NCI-H446 (cell line): ENCODE measurements at regions not wholly inside any gene's neighbourhood (a gene's known extent, or its start where the extent isn't known, plus 50 kb on each side); places are given as distances from the start of the nearest gene placed in this dataset.

ENCODE experiments used
- DNase-seq, 2 experiments: peaks; one replicate each; lab custom pipeline; 2025; lab: John Stamatoyannopoulos, UW

DNA sequence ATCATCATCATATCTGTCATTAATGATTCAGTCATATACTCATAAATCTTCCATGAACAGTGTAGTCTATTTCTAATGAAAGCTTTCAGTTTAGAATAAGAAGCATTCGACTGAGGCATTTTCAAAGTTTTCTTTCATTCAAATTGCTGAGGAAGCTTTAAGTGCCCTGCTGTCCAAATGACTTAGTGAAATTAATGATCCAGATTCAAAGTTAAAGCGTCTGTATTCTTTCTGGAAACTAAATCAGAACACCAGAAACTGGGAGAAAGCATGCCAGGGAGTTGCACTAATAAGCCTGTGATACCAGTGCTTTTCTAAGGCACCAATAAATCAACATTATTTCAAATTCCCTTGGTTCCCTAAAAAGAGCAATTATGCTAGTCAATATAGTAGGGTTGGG lies 367.8 kb upstream of the ANO5 start:
- no peak for DNase-seq

DNA sequence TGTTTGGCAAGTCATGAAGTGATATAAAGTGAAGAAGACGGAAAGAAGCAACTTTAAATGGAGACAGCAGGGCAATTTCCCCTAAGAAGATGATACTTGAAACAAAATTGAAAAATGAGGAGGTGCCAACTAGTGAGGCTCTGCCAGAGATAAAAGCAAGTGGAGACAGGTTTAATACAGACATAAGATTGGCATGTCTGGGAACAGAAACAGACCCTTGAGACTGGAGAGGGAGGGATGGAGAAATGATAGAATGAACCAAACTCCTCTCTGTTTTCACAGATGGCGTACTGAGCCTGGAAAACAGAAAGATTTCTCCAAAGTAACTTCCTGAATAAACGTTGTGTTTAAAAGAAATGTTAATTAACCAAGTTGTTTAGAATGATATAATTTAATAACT lies 354.5 kb upstream of the ANO5 start:
- peak; percentile 5 to 46 for DNase-seq

DNA sequence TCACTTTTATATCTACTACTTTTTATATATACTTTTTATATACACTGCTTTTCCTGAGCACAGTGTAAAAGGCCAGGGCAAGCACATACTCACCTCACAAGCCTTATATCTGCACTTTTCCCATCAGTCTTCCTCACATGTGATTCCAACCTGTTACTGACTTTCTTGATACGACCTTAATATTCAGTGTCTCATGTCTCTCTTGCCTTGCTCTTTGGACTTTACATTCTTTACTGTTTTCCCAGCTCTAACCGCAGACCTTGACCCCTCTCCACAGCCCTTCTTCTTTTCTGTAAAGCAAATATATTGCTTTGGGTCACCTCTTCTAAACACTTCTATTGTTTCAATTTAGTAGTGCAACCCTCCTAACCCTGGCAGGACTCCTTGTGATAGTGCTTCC lies 353.1 kb upstream of the ANO5 start:
- no peak for DNase-seq

DNA sequence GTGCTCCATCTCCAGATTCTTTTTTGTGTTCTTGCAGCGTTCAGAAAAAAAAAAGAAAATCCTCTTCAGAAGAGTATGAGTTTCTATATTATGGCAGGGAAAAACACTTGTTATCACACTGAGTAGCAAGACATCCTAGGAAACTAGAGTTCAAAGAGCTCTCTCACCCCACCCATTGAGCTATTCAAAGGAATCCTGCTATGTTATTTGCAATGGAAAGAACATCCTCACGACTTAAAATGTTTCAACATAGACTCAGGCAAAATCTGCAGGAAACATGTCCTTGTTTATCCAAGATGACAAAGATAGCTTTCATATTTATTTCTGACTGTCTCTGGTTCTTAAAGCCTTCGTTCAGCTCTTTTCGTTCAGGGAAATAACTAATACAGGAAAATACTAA lies 331.6 kb upstream of the ANO5 start:
- DNase-seq = no peak

DNA sequence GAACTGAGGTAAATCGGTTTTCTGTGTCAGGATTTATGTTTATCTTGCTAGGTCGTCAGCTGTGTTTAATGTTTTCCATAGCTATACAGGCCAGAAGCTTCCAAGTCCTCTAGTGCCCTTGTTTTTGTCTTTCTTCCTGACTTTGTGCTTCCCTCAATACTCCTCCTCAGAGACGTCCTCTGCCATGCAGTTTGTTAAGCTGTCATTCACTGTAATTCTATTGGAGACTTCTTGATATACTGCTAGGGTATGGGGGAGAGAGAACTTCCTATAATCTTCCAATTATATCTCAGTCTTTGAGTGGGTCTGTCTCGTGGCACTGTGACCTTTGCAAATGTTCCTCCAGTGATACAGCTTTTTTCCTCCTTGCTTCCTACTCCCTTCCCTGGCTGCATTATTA lies 327.3 kb upstream of the ANO5 start:
- no peak for DNase-seq

DNA sequence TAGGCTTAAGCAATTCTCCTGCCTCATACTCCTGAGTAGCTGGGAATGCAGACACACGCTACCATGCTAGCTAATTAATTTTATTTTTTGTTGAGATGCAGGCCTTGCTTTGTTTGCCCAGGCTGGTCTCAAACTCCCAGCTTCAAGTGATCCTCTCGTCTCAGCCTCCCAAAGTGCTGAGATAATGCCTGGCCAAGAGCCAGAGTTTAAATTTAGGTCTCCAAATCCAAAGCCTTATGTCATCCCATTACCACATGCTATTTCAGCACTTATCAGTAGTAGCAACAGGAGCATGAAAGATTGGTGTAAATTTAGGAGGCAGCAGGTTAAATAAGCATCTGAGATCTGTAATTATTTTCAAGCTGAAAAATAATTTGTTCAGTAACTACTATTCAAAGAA lies 326.1 kb upstream of the ANO5 start:
- peak; percentile 26 to 69 for DNase-seq

DNA sequence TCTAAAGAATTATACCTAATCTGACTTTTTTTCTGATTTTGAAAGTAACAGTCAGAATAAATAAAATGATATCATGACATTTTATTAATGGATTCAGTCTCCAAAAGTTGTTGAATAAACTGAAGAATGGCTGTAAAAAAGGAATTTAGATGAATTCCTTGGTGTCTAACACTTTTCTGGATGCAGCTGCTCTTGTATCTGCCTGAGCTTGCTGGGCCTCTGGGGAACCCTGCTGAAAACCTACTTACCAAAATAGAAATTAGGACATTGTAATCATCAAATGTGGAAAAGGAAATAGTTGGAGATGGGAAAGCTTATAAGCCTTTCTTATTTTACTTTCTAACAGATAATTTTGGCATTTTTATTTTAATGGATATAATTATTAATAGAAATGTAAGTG lies 315.7 kb upstream of the ANO5 start:
- DNase-seq = no peak

DNA sequence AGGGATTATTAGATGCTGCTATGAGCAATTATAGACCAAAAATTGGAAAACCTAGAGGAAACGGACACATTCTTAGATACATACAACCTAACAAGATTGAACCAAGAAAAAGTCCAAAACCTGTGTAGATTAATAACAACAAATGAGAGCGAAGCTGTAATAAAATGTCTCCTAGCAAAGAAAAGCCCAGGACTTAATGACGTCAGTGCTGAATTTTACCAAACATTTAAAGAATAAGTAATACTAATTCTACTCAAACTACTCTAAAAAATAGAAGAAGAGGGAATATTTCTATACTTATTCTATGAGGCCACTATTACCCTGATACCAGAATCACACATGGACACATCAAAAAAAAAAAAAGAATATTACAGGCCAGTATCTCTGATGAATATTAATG lies 309.5 kb upstream of the ANO5 start:
- DNase-seq = no peak

DNA sequence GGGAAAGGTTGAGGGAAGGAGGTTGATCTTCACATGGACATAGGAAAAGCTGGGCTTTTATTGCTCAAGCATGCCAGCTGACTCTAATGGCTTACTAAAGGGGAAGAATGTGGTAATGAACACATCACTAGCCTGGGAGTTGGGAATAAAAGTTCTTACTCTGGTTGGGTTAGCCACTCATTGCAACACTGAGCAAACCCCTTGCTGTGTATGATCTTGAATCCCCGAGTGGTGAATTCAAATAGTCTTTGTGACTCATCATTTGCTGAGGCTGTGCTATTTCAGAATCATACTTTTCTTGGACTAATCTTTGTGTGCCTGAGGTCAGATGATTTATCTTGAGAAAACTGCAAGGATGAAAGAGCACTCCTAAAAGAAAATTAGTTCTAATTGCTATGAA lies 304.1 kb upstream of the ANO5 start:
- no peak for DNase-seq

DNA sequence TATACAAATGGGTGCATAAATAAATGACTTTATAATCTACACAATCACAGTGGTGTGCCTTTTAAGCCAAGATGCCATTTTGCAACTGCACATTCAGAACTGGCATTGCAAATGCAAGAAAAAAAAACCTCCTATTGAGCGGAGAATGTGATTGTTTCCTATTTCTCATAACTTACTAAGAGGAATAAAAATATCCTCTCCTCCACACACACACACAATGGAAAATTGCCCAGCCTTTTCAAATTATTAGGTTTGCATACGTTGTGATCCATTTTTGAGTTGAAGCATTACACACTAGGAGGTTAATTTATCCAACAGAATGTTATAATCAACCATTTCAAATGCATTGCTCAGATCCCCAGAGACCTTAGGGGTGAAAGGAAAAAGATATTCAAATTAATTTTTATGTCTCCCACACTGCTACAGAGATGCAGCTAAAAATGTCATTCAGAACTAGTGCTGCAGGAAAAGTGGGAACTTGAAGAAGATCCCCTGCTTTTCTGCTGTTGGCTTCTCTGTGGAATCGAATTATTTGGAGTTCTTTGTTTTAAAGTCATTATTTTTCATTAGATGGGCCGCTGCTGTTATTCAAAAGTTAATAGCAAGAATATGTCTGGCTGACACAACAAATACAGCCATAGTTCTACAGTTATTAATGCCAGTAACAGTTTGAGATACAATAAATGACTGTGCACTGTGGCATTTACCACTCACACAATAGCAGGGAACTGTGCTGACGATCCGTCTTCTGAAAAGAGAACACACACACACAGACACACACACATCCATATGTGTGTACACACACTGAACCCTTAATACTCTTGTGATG lies 299.9 kb upstream of the ANO5 start:
- no peak for DNase-seq

DNA sequence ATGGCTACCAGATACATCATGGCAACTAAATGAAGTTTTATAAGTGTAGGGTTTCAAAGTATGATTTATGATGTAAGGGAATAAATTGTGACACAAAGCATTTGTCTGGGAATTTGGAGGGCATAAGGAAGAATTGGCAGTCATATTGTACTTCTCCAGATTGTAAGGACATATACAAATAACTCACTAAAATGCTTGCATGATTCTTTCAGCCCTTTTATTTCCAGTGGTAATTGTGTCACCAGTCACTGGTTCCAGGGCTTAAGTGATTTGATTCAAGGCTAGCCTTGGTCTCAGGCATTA lies 299.4 kb upstream of the ANO5 start:
- no peak for DNase-seq

DNA sequence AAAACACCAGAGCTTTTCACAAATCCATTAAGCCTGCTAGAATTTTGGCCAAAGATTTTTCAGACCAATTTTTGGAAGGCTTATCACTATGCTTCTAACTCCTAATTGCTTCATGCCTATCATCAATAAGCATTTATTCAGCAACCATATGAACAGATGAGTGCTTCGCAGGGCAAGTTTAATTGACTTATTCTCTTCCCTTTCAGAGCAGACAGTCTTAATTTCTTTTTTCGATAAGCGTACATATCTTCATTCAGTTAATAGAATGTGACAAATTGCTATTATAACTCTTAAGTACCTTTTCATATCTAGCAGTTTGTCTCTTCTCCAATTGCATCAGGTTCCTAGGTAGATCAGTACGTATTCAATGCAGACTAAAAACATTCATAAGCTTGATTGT lies 298.4 kb upstream of the ANO5 start:
- no peak for DNase-seq

DNA sequence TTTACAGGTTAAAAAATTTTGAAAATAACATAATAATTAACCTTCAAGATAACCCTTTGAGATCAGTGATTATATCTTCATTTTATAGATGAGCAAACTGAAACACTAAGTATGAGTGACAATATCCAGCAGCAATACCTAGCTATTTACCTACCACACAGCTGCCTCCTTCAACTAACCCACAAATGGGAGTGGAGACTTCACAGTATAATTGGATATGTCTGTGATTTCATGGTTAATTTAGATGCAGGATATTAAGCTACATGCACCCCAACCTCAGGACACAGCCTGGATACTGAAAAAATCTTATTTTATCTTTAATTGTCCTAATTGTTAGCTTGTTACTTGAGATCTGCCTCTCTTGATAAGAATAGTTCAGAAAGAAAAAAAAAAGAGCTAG lies 297.2 kb upstream of the ANO5 start:
- DNase-seq = no peak

DNA sequence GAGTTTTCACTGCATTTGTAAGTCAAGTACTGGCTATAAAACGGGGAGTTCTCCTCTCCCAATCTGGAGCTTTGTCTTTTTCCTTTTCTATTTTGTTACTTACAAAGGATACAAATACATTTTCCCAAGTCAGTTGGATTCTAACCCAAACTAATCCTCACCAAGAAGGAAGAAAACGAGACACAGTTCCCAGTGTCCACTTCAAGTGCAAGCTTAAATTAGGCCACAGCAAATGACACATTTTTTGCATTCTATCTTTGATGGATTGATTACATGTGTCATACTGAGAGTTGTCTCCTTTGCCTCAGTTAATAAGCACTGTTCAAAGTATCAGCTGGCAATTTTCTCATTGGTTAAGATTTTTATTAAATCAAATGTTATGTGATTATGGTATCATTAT lies 296.7 kb upstream of the ANO5 start:
- DNase-seq = no peak

DNA sequence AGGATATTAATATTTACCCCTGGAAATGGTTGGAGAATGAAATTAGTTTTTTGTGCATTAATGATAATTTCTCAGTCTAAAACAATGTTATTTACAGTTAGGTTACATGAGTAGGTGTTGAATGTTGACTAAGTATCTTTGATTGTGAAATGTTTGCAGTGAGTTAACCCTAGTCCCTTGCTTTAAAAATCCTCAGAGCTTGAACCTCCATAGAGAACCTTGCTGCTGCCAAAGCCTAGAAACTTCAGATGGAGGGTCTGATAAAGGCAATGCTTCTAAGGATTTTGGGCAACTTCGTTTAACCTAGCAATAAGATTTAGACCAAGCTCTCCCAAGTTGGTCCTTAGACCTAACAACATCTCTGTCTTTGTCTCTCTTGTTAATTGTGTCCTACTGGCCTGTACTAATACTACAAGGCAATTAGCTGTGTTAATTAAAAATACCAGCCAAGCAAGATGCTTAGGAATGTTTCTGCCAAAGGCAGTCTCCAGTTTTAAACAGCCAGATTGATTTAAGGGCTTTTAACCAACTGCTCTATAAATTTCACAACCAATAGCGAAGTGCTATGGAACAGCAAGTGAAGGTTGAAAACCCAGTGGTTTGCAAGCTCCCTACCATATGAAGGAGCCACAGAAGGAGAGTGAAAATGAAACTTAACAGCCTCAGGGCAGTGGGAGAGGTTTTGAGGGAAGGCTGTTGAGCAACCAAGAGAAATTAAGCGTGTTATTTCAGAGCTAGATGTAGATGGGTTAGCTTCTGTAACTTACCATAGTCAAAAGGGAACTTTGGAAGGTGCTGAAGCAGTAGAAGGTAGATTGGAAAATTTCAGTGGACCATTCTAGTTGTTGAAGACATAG lies 295.9 kb upstream of the ANO5 start:
- DNase-seq = no peak

DNA sequence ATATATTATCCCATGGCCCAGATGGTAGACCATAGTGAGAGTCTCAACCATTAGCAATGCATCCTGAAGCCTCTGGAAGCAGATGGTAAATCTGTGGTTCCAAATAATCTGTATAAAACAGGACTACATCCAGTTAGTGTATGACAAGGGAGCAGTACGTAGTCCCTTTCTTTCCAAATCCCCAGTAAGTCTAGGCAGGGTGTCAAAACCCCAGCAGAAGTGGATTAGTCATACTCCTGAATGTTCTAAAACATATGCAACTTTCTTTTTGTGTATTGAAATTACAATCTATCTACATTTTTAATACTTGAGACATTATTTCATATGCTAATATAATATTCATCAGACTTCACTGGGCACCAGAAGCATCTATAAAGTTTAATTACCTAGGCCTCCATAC lies 295.1 kb upstream of the ANO5 start:
- DNase-seq = peak in 1 of 2 experiments; percentile 59

DNA sequence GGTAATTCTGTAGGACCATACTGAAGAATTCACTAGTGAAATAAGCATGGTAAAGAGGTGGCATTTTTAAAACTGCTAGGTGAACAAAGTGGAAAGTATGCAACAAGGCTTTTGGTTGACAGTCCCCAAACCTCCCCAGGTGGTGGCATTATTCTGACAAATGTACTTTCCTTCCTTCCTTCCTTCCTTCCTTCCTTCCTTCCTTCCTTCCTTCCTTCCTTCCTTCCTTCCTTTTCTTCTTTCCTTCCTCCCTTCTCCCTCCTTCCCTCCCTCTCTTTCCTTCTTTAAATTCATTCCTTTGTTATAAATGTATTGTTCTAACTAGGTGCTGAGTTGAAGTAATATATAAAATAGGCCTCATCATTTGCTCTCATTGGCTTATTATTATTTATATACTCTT lies 284.7 kb upstream of the ANO5 start:
- DNase-seq = no peak

DNA sequence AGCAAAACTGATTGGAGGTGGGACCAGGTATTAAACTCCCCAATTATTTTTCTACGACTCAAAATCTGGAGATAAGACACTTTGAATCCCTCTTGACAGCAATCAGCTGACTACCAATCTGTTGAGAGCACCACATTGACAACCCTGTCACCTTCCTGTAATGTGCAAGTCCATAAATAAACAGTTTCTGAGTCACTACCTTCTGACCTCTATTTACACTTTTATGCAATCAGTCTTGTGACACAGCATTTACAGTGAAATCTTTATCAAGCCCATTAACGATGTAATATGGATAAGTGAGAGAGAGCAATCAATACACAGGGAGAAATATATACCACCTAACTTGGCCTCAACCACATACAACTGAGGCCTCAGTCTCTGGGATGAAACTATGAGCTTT lies 283.7 kb upstream of the ANO5 start:
- DNase-seq = no peak

DNA sequence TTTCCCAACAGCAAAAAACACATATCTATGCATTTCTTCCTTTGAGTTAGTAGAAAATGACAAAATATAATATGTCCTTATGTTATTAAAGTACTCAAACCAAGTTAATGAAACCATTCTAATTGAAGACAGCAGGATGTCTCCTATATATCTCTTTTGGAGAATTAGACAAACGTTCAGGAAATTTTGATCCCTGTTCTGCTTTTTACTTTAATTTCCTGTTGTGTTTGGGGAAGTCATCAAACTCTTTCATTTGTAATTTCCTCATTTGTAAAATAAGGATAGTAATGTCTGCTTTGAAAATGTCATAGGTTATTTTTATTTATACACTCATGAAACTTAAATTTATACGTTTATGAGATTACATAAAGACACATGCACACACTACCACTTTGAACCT lies 281.8 kb upstream of the ANO5 start:
- no peak for DNase-seq

DNA sequence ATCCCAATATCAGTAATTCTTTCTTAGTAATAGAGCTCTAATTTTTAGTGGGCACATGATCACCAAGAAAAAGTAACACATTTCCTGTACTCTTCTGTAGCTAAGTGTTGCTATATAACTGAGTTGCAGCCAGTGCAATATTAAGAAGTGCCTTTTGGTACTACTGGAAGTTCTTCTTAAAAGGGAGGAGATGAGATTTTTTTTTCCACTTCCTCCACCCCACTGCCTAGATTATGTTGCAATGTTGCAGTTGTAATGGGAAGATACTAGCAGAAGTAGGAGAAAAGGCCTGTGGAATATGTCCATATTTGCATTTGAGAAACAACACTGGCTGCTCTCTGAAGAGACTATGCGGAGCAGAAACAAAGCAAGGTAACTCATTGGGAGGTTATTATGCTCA lies 280.6 kb upstream of the ANO5 start:
- no peak for DNase-seq

DNA sequence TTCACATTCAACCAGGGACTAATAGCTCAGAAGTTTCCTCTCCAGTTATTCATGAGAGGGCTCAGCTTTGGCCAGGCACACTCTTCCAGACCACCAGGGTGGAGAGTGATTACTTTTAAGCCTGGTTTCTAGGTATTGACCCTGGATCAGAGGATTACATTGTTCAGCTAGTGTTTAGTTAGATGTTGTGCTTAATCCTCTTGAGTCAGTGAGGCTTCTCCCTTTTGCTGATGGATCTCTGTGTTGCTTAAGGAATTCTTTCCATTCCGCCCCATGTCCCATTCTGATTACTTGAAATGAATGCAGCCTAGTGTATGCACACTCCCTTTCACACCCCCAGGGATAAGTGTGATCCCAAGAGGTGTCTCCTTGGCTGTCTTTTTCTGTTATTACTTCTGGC lies 271.7 kb upstream of the ANO5 start:
- no peak for DNase-seq

DNA sequence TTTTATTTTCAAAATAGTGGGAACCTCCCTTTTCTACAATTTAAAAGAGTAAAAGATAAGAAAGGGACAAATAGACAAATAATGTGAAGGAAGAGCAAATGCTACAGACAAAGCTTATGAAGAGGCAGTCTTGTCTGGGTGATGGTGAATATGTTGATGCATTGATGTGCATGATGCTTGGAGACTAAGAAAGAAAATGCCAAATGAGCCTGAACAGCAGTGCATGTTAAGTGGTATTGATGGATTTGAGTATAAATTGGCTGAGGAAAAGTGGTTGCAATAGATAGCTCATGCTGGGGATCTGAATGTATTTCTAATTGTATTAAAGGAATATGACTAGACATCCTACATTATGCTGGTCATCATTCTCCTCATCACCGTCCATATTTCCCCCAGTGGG lies 268.6 kb upstream of the ANO5 start:
- DNase-seq = no peak

DNA sequence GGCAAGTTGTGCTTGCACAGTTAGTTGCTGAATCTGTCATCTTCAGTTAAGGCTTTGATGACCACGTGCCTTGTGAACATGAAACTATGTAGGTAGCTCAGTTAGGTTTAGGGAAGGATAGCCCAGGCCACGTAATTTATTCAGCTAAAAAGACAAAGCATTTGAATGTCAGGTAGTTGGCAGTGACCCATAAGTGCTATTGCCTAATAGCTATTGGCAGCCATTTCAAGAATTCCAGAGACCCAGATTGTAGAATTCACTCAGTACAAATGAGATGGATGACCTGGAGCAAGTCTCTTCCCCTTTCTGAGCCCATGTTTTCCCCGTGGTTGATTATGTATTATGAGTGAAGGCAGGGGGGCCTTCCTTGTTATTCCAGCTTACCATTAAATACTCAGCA lies 265.3 kb upstream of the ANO5 start:
- peak in 1 of 2 experiments; percentile 44 for DNase-seq

DNA sequence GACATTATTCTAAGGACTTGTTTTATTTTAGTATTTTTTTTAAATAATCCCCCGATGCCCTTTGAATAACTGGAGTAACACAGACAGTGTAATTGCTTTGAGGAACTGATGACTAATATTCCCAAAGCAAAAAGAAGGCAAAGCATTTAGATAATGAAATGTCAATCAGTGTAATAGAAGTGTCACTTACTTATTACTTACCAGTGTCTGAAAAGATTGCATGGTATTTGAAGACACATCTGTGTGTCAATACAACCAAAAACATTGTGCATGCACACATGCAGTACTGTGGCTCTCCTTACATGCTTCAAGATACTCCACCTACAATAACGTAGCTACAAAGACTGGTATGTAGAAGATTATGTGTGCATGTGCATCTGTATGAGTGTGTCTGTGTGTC lies 264.0 kb upstream of the ANO5 start:
- DNase-seq = no peak
